Omental fat pad (tissue), 3 donors: ENCODE measurements at regions not wholly inside any gene's neighbourhood (a gene's known extent, or its start where the extent isn't known, plus 50 kb on each side); places are given as distances from the start of the nearest gene placed in this dataset.
A peak's percentile ranks its signal among the peaks of the same experiment; 100 is the strongest.

ENCODE experiments used
- ATAC-seq: fragments of 150-250 bp; one replicate; pipeline ENCODE4 v1.9.1; 2016; ENCODE audit warnings: mild to moderate bottlenecking, moderate library complexity; ENCODE audit not compliant: low FRiP score
- DNase-seq: peaks from one replicate; pipeline ENCODE4 v3.0.0-alpha.2; 2019; ENCODE audit warnings: low spot score
- CTCF ChIP-seq, 3 donors: fragments of 450-650 bp; IDR thresholded peaks; one replicate each; pipeline ENCODE4 v1.5.1; 2016 to 2017; ENCODE audit warnings: antibody characterized with exemption in 3 of 3, mild to moderate bottlenecking in 3 of 3, moderate library complexity in 2 of 3

GRCh38 chr12:66838366-66838765 lies 159.5 kb upstream of the GRIP1 start:
- ATAC-seq (no peak), DNase-seq (no peak)

GRCh38 chr12:66848967-66849366 lies 170.1 kb upstream of the GRIP1 start:
- no peak for DNase-seq
- no peak for ATAC-seq
- no peak for TF ChIP-seq CTCF (IDR thresholded peaks at IDR 0.05)

More at GRCh38 chr12:66838366-66838765, 159.5 kb upstream of the GRIP1 start:
- no peak for TF ChIP-seq CTCF (IDR thresholded peaks at IDR 0.05)

- TF ChIP-seq CTCF (IDR thresholded peaks at IDR 0.05) = no peak
- ATAC-seq (no peak), DNase-seq (no peak)
Observed at GRCh38 chr12:66851134-66851533, 172.3 kb upstream of the GRIP1 start.

- DNase-seq = no peak
- no peak for ATAC-seq
- TF ChIP-seq CTCF (IDR thresholded peaks at IDR 0.05) = no peak
Observed at GRCh38 chr12:66852091-66852490, 173.2 kb upstream of the GRIP1 start.

GRCh38 chr12:66852765-66853164 lies 173.9 kb upstream of the GRIP1 start:
- no peak for TF ChIP-seq CTCF (IDR thresholded peaks at IDR 0.05)
- no peak for ATAC-seq
- no peak for DNase-seq

- DNase-seq (no peak), ATAC-seq (peak; percentile 40)
- TF ChIP-seq CTCF (IDR thresholded peaks at IDR 0.05) = no peak
Observed at GRCh38 chr12:66859751-66860440, 181.0 kb upstream of the GRIP1 start.
